ENCODE measurements at regions not wholly inside any gene's neighbourhood (a gene's known extent, or its start where the extent isn't known, plus 50 kb on each side); places are given as distances from the start of the nearest gene placed in this dataset.

- DNase-seq (ENCODE audit: low read depth in 2 of 2), result no peak
Observed at GRCh38 chr10:78868456-78868855, 200.3 kb upstream of the ZMIZ1 start.

- DNase-seq (ENCODE audit: low read depth in 2 of 2), result no peak
Observed at GRCh38 chr10:78868861-78869260, 199.9 kb upstream of the ZMIZ1 start.

GRCh38 chr10:78869508-78870454 is 199.0 kb upstream of the ZMIZ1 start:
- no peak for DNase-seq (ENCODE audit: low read depth in 2 of 2)

GRCh38 chr10:78870458-78870857 is 198.3 kb upstream of the ZMIZ1 start:
- no peak for DNase-seq (ENCODE audit: low read depth in 2 of 2)

- no peak for DNase-seq (ENCODE audit: low read depth in 2 of 2)
Observed at GRCh38 chr10:78871796-78872195, 197.0 kb upstream of the ZMIZ1 start.

GRCh38 chr10:78873413-78873812 is 195.4 kb upstream of the ZMIZ1 start:
- no peak for DNase-seq (ENCODE audit: low read depth in 2 of 2)

- no peak for DNase-seq (ENCODE audit: low read depth in 2 of 2)
Observed at GRCh38 chr10:78875331-78875877, 193.4 kb upstream of the ZMIZ1 start.

GRCh38 chr10:78875932-78876331 is 192.8 kb upstream of the ZMIZ1 start:
- no peak for DNase-seq (ENCODE audit: low read depth in 2 of 2)

GRCh38 chr10:78876449-78876848 is 192.3 kb upstream of the ZMIZ1 start:
- no peak for DNase-seq (ENCODE audit: low read depth in 2 of 2)

- no peak for DNase-seq (ENCODE audit: low read depth in 2 of 2)
Observed at GRCh38 chr10:78879621-78880020, 189.1 kb upstream of the ZMIZ1 start.

- no peak for DNase-seq (ENCODE audit: low read depth in 2 of 2)
Observed at GRCh38 chr10:78886129-78886528, 182.6 kb upstream of the ZMIZ1 start.

GRCh38 chr10:78889536-78890063 is 179.2 kb upstream of the ZMIZ1 start:
- DNase-seq (ENCODE audit: low read depth in 2 of 2), result no peak

- DNase-seq (ENCODE audit: low read depth in 2 of 2), result no peak
Observed at GRCh38 chr10:78890506-78890905, 178.3 kb upstream of the ZMIZ1 start.

GRCh38 chr10:78891741-78892140 is 177.0 kb upstream of the ZMIZ1 start:
- DNase-seq (ENCODE audit: low read depth in 2 of 2), result no peak

- DNase-seq (ENCODE audit: low read depth in 2 of 2), result no peak
Observed at GRCh38 chr10:78892338-78893176, 176.2 kb upstream of the ZMIZ1 start.

GRCh38 chr10:78893217-78893616 is 175.5 kb upstream of the ZMIZ1 start:
- no peak for DNase-seq (ENCODE audit: low read depth in 2 of 2)

- DNase-seq (ENCODE audit: low read depth in 2 of 2), result no peak
Observed at GRCh38 chr10:78894089-78894840, 174.5 kb upstream of the ZMIZ1 start.

- no peak for DNase-seq (ENCODE audit: low read depth in 2 of 2)
Observed at GRCh38 chr10:78894841-78895195, 173.9 kb upstream of the ZMIZ1 start.

GRCh38 chr10:78895469-78895868 is 173.3 kb upstream of the ZMIZ1 start:
- DNase-seq (ENCODE audit: low read depth in 2 of 2), result no peak

GRCh38 chr10:78896159-78896928 is 172.4 kb upstream of the ZMIZ1 start:
- DNase-seq (ENCODE audit: low read depth in 2 of 2), result no peak
